ENCODE measurements at regions not wholly inside any gene's neighbourhood (a gene's known extent, or its start where the extent isn't known, plus 50 kb on each side); places are given as distances from the start of the nearest gene placed in this dataset.
"Not testable (repeated sequence)": the region's sequence is repeated elsewhere in the genome, so short reads cannot be mapped to it uniquely, and the experiment has no call there.

GRCh38 chr5:174900240-174900865, 176.0 kb downstream of the MSX2 start:
- no peak for DNase-seq

GRCh38 chr5:174897281-174897950, 173.0 kb downstream of the MSX2 start:
- no peak for DNase-seq

GRCh38 chr5:174895360-174895759, 171.0 kb downstream of the MSX2 start:
- no peak for DNase-seq

GRCh38 chr5:174892742-174893141, 168.4 kb downstream of the MSX2 start:
- DNase-seq, result no peak

GRCh38 chr5:174880412-174881200, 156.2 kb downstream of the MSX2 start:
- not testable (repeated sequence) for DNase-seq

- no peak for DNase-seq
Measured at GRCh38 chr5:174877987-174878386, 153.6 kb downstream of the MSX2 start.

- no peak for DNase-seq
Measured at GRCh38 chr5:174872271-174872670, 147.9 kb downstream of the MSX2 start.

GRCh38 chr5:174852143-174852542, 127.8 kb downstream of the MSX2 start:
- no peak for DNase-seq

- no peak for DNase-seq
Measured at GRCh38 chr5:174850565-174851169, 126.3 kb downstream of the MSX2 start.

- no peak for DNase-seq
Measured at GRCh38 chr5:174849426-174849825, 125.0 kb downstream of the MSX2 start.

- no peak for DNase-seq
Measured at GRCh38 chr5:174844971-174845370, 120.6 kb downstream of the MSX2 start.

- no peak for DNase-seq
Measured at GRCh38 chr5:174843263-174844250, 119.2 kb downstream of the MSX2 start.

GRCh38 chr5:174840435-174840834, 116.1 kb downstream of the MSX2 start:
- no peak for DNase-seq

GRCh38 chr5:174839196-174839595, 114.8 kb downstream of the MSX2 start:
- DNase-seq, result no peak

- no peak for DNase-seq
Measured at GRCh38 chr5:174837919-174838902, 113.8 kb downstream of the MSX2 start.

GRCh38 chr5:174834081-174834480, 109.7 kb downstream of the MSX2 start:
- no peak for DNase-seq

GRCh38 chr5:174832811-174833210, 108.4 kb downstream of the MSX2 start:
- no peak for DNase-seq

GRCh38 chr5:174832025-174832424, 107.6 kb downstream of the MSX2 start:
- DNase-seq, result no peak

GRCh38 chr5:174831031-174831660, 106.8 kb downstream of the MSX2 start:
- DNase-seq, result no peak

- no peak for DNase-seq
Measured at GRCh38 chr5:174829511-174829864, 105.1 kb downstream of the MSX2 start.
